ENCODE measurements at regions not wholly inside any gene's neighbourhood (a gene's known extent, or its start where the extent isn't known, plus 50 kb on each side); places are given as distances from the start of the nearest gene placed in this dataset.

DNA sequence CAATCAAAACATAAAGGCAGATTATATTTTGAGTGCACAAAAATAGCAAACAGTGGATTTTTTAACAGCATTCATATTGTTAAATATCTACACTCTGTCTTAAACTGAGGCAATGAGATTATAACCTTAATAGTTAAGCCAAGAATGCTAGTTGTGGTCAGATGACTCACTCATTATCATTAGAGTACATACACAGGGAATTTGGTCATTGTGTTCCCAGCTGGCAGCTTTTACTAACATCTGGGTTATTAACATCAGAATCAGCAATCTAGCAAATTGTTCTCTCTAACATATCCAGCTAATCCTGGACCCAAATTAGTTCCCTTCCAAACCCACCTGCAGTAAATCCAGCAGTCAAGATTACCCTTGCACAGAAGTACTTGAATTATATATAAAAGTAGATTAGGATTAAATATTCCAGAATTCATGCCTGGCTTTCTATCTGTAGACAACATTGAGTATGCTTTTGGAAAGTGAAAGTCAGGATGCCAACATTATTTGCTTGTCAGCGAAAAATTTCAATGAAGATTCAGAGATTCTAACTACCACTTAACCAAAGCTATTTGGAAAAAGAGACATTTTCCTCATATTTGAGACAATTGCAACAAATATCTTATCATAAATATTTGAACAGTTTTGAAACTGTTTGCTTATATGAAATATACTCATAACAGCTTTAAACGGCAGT, 1035.6 kb upstream of the PHF14 start:
- in situ Hi-C loops (cut with HindIII; ENCODE audit: low pct_unique_long_range_greater_than_20kb, low sequenced_read_pairs) = no loop called here
- no peak for TF ChIP-seq JUND (IDR thresholded peaks at IDR 0.05; ENCODE audit: low read depth)
- no peak for DNase-seq (ENCODE audit: low read depth in 1 of 2, low spot score in 1 of 2)

DNA sequence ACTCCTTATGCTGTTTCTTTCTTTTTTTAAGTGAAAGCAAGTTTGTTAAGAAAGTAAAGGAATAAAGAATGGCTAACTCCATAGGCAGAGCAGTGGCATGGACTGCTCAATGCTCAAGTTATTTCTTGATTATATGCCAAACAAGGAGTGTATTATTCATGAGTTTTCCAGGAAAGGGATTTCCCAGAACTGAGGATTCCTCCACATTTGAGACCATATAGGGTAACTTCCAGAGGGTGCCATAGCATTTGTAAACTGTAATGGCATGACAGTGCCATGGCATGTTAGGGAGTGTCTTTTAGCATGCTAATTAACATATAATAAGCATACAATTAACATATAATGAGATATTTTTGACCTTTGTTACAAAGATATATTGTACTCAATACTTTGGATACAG, 1034.5 kb upstream of the PHF14 start:
- in situ Hi-C loops (cut with HindIII; ENCODE audit: low pct_unique_long_range_greater_than_20kb, low sequenced_read_pairs) = no loop called here
- no peak for DNase-seq (ENCODE audit: low read depth in 1 of 2, low spot score in 1 of 2)
- TF ChIP-seq JUND (IDR thresholded peaks at IDR 0.05; ENCODE audit: low read depth) = no peak

DNA sequence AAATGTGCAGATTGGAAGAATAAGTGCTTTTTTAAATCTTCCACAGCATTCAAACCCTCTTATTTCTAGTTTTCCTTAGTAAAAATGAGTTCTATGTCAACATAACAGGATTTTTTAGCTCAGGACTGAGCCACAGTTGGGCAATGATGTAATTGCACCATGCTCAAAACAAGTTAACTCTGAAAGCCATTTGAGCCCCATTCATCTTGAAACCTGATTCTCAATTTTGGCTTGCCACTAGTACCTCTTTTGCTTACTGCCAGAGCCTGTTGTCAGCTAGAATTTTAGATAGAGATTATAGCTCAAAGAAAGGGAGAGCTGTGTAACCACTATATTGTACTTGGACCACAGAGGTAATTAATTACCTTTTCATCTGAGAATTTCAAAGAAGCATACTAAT, 1028.5 kb upstream of the PHF14 start:
- DNase-seq (ENCODE audit: low read depth in 1 of 2, low spot score in 1 of 2) = no peak
- in situ Hi-C loops (cut with HindIII; ENCODE audit: low pct_unique_long_range_greater_than_20kb, low sequenced_read_pairs) = no loop called here
- no peak for TF ChIP-seq JUND (IDR thresholded peaks at IDR 0.05; ENCODE audit: low read depth)

- DNase-seq (ENCODE audit: low read depth in 1 of 2, low spot score in 1 of 2) = no peak
- in situ Hi-C loops (cut with HindIII; ENCODE audit: low pct_unique_long_range_greater_than_20kb, low sequenced_read_pairs) = no loop called here
- TF ChIP-seq JUND (IDR thresholded peaks at IDR 0.05; ENCODE audit: low read depth) = no peak
Observed at GRCh38 chr7:9945857-9946256, 1027.8 kb upstream of the PHF14 start.

- no peak for DNase-seq (ENCODE audit: low read depth in 1 of 2, low spot score in 1 of 2)
- in situ Hi-C loops (cut with HindIII; ENCODE audit: low pct_unique_long_range_greater_than_20kb, low sequenced_read_pairs) = no loop called here
- TF ChIP-seq JUND (IDR thresholded peaks at IDR 0.05; ENCODE audit: low read depth) = no peak
Observed at GRCh38 chr7:9955138-9955537, 1018.5 kb upstream of the PHF14 start.

GRCh38 chr7:9958486-9958885, 1015.2 kb upstream of the PHF14 start:
- no peak for DNase-seq (ENCODE audit: low read depth in 1 of 2, low spot score in 1 of 2)
- in situ Hi-C loops (cut with HindIII; ENCODE audit: low pct_unique_long_range_greater_than_20kb, low sequenced_read_pairs) = no loop called here
- no peak for TF ChIP-seq JUND (IDR thresholded peaks at IDR 0.05; ENCODE audit: low read depth)

GRCh38 chr7:9960460-9960859, 1013.2 kb upstream of the PHF14 start:
- no peak for DNase-seq (ENCODE audit: low read depth in 1 of 2, low spot score in 1 of 2)
- TF ChIP-seq JUND (IDR thresholded peaks at IDR 0.05; ENCODE audit: low read depth) = no peak
- in situ Hi-C loops (cut with HindIII; ENCODE audit: low pct_unique_long_range_greater_than_20kb, low sequenced_read_pairs) = no loop called here

- no peak for TF ChIP-seq JUND (IDR thresholded peaks at IDR 0.05; ENCODE audit: low read depth)
- in situ Hi-C loops (cut with HindIII; ENCODE audit: low pct_unique_long_range_greater_than_20kb, low sequenced_read_pairs) = no loop called here
- DNase-seq (ENCODE audit: low read depth in 1 of 2, low spot score in 1 of 2) = no peak
Observed at GRCh38 chr7:9961161-9961922, 1012.3 kb upstream of the PHF14 start.

GRCh38 chr7:9962742-9963141, 1010.9 kb upstream of the PHF14 start:
- TF ChIP-seq JUND (IDR thresholded peaks at IDR 0.05; ENCODE audit: low read depth) = no peak
- in situ Hi-C loops (cut with HindIII; ENCODE audit: low pct_unique_long_range_greater_than_20kb, low sequenced_read_pairs) = no loop called here
- no peak for DNase-seq (ENCODE audit: low read depth in 1 of 2, low spot score in 1 of 2)

GRCh38 chr7:9978106-9979064, 995.3 kb upstream of the PHF14 start:
- DNase-seq (ENCODE audit: low read depth in 1 of 2, low spot score in 1 of 2) = no peak
- in situ Hi-C loops (cut with HindIII; ENCODE audit: low pct_unique_long_range_greater_than_20kb, low sequenced_read_pairs) = no loop called here
- TF ChIP-seq JUND (IDR thresholded peaks at IDR 0.05; ENCODE audit: low read depth) = no peak

- DNase-seq (ENCODE audit: low read depth in 1 of 2, low spot score in 1 of 2) = no peak
- TF ChIP-seq JUND (IDR thresholded peaks at IDR 0.05; ENCODE audit: low read depth) = no peak
- in situ Hi-C loops (cut with HindIII; ENCODE audit: low pct_unique_long_range_greater_than_20kb, low sequenced_read_pairs) = no loop called here
Observed at GRCh38 chr7:9981742-9982349, 991.8 kb upstream of the PHF14 start.

DNA sequence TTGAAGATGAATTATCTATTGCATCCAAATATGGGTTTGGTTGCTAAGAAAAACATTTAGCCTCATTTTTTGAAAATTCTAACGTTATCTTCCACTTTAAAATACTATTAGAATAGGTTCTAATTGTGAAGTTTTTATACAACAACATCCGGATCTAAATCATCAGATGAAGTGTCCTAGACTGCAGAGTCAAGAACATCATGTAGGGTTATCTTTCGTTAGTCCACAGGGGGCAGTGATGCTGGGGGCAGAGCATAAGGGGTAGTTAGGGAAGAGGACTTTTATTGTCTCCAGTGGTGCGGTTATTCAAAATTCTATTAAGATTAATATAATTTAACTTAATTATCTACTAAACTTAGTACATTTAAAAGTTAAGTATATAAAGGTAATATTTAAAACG, 990.6 kb upstream of the PHF14 start:
- no peak for TF ChIP-seq JUND (IDR thresholded peaks at IDR 0.05; ENCODE audit: low read depth)
- in situ Hi-C loops (cut with HindIII; ENCODE audit: low pct_unique_long_range_greater_than_20kb, low sequenced_read_pairs) = no loop called here
- DNase-seq (ENCODE audit: low read depth in 1 of 2, low spot score in 1 of 2) = no peak
